K562 (cell line): ENCODE measurements at regions not wholly inside any gene's neighbourhood (a gene's known extent, or its start where the extent isn't known, plus 50 kb on each side); places are given as distances from the start of the nearest gene placed in this dataset.
A peak's percentile ranks its signal among the peaks of the same experiment; 100 is the strongest.

Experiments used
- ATAC-seq: fragments of 200-7000 bp; cut with Tn5 transposase; 3 replicates; pipeline ENCODE4 v1.9.1; 2020; ENCODE audit warnings: moderate library complexity
- BruUV-seq: library from RNA; stranded (reverse); fragments of 400-500 nt; replicated peaks from 2 replicates; lab custom pipeline; 2021; lab: Mats Ljungman, UMichigan
- CTCF ChIA-PET: fragments of 300-600 bp; formaldehyde crosslinking; extraction: SDS; loops from one replicate; lab custom pipeline; 2021; ENCODE audit warnings: low intra/inter-chr PET ratio; lab: Yijun Ruan, JAX
- POLR2A ChIA-PET: fragments of 300-600, 350-650 bp; sonication (Branson Sonifier 250); formaldehyde crosslinking; extraction: SDS; loops from one replicate; lab custom pipeline; 2021; ENCODE audit warnings: antibody characterized with exemption, inconsistent platforms; lab: Yijun Ruan, JAX
- DNase-seq, 4 experiments: peaks; one replicate each; pipeline versions ENCODE4 v3.0.0 to v3.0.0-alpha.2; 2011 to 2018; ENCODE audit warnings: low spot score in 3 of 4, mixed read lengths in 3 of 4; ENCODE audit errors: extremely low read depth in 1 of 4
- FAIRE-seq: peaks from 2 replicates; lab custom pipeline; 2011; peaks lifted over from hg19 to GRCh38; lab: Jason Lieb, UNC
- H2AFZ ChIP-seq: 2 replicates; pipeline ENCODE4 v1.6.0; 2011; ENCODE audit warnings: low read depth, low read length, control low read depth, inconsistent platforms
- H3K27ac ChIP-seq: fragments of 200-600 bp; 3 replicates; pipeline ENCODE4 v1.8.0; 2011; ENCODE audit warnings: low read depth, mild to moderate bottlenecking, control low read depth, inconsistent platforms, low read length, moderate library complexity, mixed read lengths; ENCODE audit errors: extremely low read depth
- H3K27me3 ChIP-seq, 2 experiments: fragments of 300-600 bp in 1 of 2; 2 replicates in 1 of 2; 3 replicates in 1 of 2; pipeline versions ENCODE4 v1.6.0 to v1.8.0; 2011; ENCODE audit warnings: inconsistent platforms in 2 of 2, low read length in 2 of 2, mild to moderate bottlenecking in 1 of 2, mixed read lengths in 1 of 2, moderate library complexity in 1 of 2; ENCODE audit not compliant: control insufficient read depth in 2 of 2, insufficient read depth in 2 of 2
- H3K36me3 ChIP-seq: fragments of 300-600 bp; 3 replicates; pipeline ENCODE4 v1.8.0; 2011; ENCODE audit warnings: mild to moderate bottlenecking, low read length, inconsistent platforms; ENCODE audit not compliant: control insufficient read depth, insufficient read depth
- H3K4me1 ChIP-seq, 2 experiments: fragments of 200-600 bp in 1 of 2; replicated peaks in 1 of 2; 2 replicates in 1 of 2; 3 replicates in 1 of 2; pipeline versions ENCODE4 v1.5.1 to v1.8.0; 2011; ENCODE audit warnings: inconsistent platforms in 2 of 2, low read length in 2 of 2, mild to moderate bottlenecking in 1 of 2, mixed read lengths in 1 of 2, moderate library complexity in 1 of 2; ENCODE audit not compliant: control insufficient read depth in 2 of 2, insufficient read depth in 2 of 2
- H3K4me2 ChIP-seq: 2 replicates; pipeline ENCODE4 v1.6.1; 2011; ENCODE audit warnings: low read length, control low read depth, inconsistent platforms, mixed read lengths; ENCODE audit not compliant: insufficient read depth
- H3K4me3 ChIP-seq: fragments of 200-600 bp; sonication (generic), shearing (Covaris generic); 2 replicates; pipeline ENCODE4 v1.5.1; 2016; ENCODE audit warnings: control low read depth, inconsistent platforms
- H3K79me2 ChIP-seq: fragments of 200-600 bp; 3 replicates; pipeline ENCODE4 v1.8.0; 2011; ENCODE audit warnings: low read length, inconsistent platforms; ENCODE audit not compliant: control insufficient read depth, insufficient read depth
- H3K9ac ChIP-seq, 2 experiments: 2 replicates each; pipeline versions ENCODE4 v1.6.0 to v1.6.1; 2011; ENCODE audit warnings: low read depth in 2 of 2, low read length in 2 of 2, control low read depth in 1 of 2, inconsistent platforms in 1 of 2, mild to moderate bottlenecking in 1 of 2, mixed read lengths in 1 of 2; ENCODE audit not compliant: insufficient read depth in 1 of 2
- H3K9me1 ChIP-seq: one replicate; pipeline ENCODE4 v1.6.0; 2011; ENCODE audit warnings: inconsistent platforms, mild to moderate bottlenecking, low read length, moderate library complexity; ENCODE audit not compliant: control insufficient read depth, insufficient read depth
- H3K9me3 ChIP-seq: replicated peaks from 2 replicates; pipeline ENCODE4 v1.5.1; 2011; ENCODE audit warnings: low read depth, low read length, inconsistent platforms; ENCODE audit not compliant: control insufficient read depth, insufficient read depth
- H4K20me1 ChIP-seq: replicated peaks from 2 replicates; pipeline ENCODE4 v1.6.1; 2011; ENCODE audit warnings: low read length, inconsistent platforms, mixed read lengths; ENCODE audit not compliant: control insufficient read depth, insufficient read depth
- CHD2 ChIP-seq: IDR thresholded peaks from 2 replicates; pipeline ENCODE4 v1.6.1; 2011; ENCODE audit warnings: low read depth, low read length
- CHD4 ChIP-seq: fragments of 200-600 bp; sonication (generic); IDR thresholded peaks from 3 replicates; pipeline ENCODE4 v1.6.1; 2012; ENCODE audit warnings: low read depth, mild to moderate bottlenecking, mixed read lengths, low read length, inconsistent platforms; ENCODE audit not compliant: insufficient read depth, insufficient replicate concordance, poor library complexity, severe bottlenecking
- GATA2 ChIP-seq: sonication (generic); formaldehyde crosslinking; IDR thresholded peaks from 2 replicates; pipeline ENCODE4 v1.4.0; 2020; ENCODE audit warnings: mild to moderate bottlenecking, missing genetic modification reagents
- LCOR ChIP-seq: sonication (generic); formaldehyde crosslinking; IDR thresholded peaks from 2 replicates; pipeline ENCODE4 v1.8.0; 2022; ENCODE audit warnings: mild to moderate bottlenecking, missing genetic modification reagents
- NR0B1 ChIP-seq: fragments of 450-650 bp; IDR thresholded peaks from one replicate; pipeline ENCODE4 v1.6.1; 2018; ENCODE audit warnings: mild to moderate bottlenecking, moderate library complexity; ENCODE audit not compliant: partially characterized antibody
- SLC30A9 ChIP-seq: fragments of 250-450 bp; sonication (Bioruptor Pico); IDR thresholded peaks from 2 replicates; pipeline ENCODE4 v1.8.0; 2022; ENCODE audit warnings: mild to moderate bottlenecking, moderate library complexity
- TAF7 ChIP-seq: fragments of 450-650 bp; IDR thresholded peaks from 2 replicates; pipeline ENCODE4 v1.6.1; 2016; ENCODE audit warnings: missing genetic modification characterization, missing compliant biosample characterization
- TEAD4 ChIP-seq, 2 experiments: sonication (generic) in 1 of 2; formaldehyde crosslinking in 1 of 2; IDR thresholded peaks; 2 replicates each; pipeline versions ENCODE4 v1.6.1 to v1.8.0; 2012 to 2022; ENCODE audit warnings: borderline replicate concordance in 1 of 2, inconsistent platforms in 1 of 2, low read length in 1 of 2, mild to moderate bottlenecking in 1 of 2, missing genetic modification reagents in 1 of 2
- TRIM24 ChIP-seq, 2 experiments: fragments of 450-650 bp; IDR thresholded peaks; 2 replicates each; pipeline ENCODE4 v1.6.1; 2016
- ZNF124 ChIP-seq: sonication (generic); formaldehyde crosslinking; IDR thresholded peaks from 2 replicates; pipeline ENCODE4 v1.8.1; 2022; ENCODE audit warnings: missing genetic modification reagents
- WGBS: fragments of 100-300 bp; shearing (Covaris generic); methylation state at CpG from one replicate; pipeline ENCODE4 v1.1.6; 2016; ENCODE audit warnings: low coverage, mixed read lengths; ENCODE audit not compliant: insufficient coverage; ENCODE audit errors: missing lambda C conversion rate; 5-methylcytosine and 5-hydroxymethylcytosine counted together
- in situ Hi-C: fragments of 300-500 bp; cut with MboI; formaldehyde crosslinking; loops from 4 replicates; pipeline ENCODE4 v1.15.0; 2018; ENCODE audit warnings: inconsistent platforms, mixed read lengths
- intact Hi-C: fragments of 100-400 bp; cut with micrococcal nuclease; formaldehyde crosslinking; loops from 2 replicates; pipeline ENCODE4 v1.14.2; 2022
- TF ChIP-seq, protein P1 (sequence below), 2 experiments: fragments of 450-650 bp in 1 of 2; sonication (generic) in 1 of 2; formaldehyde crosslinking in 1 of 2; IDR thresholded peaks in 1 of 2; conservative IDR thresholded peaks in 1 of 2; 2 replicates each; pipeline versions ENCODE4 v1.6.1 to v1.8.1; 2016 to 2023; ENCODE audit warnings: mild to moderate bottlenecking in 2 of 2, moderate library complexity in 2 of 2, inconsistent platforms in 1 of 2, missing genetic modification reagents in 1 of 2

DNA sequence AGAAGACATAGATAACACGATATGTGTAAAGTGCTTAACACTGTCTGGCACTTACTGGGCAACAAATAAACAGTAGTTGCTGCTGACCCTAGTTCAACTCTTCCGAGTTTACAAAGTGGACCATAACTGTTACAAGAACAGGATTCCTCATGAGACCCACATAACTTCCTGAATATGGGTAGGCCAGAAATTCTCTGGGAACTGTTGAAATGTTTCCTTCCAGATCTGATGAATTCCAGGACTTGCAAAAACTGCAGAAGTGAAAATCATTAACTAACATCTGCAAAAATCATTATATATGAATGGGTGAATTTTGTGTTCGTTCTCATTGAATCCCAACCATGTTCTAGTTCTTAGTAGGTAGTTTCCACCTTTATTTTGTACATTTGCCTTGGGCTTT is 181.7 kb upstream of the MME start:
- Histone ChIP-seq H3K27me3 (no peaks in the 10 kb centered on the region), H2AFZ (peak overlapping the region; percentile 44), H4K20me1 (no peaks in the 10 kb centered on the region), H3K79me2 (no peaks in the 10 kb centered on the region), H3K4me3 (no peak overlapping the region), H3K9ac (no peak overlapping the region), H3K9me1 (no peaks in the 10 kb centered on the region), H3K4me2 (no peak overlapping the region), H3K27ac (no peak overlapping the region), H3K36me3 (no peaks in the 10 kb centered on the region), H3K9me3 (no peaks in the 10 kb centered on the region), H3K4me1 (no peaks in the 10 kb centered on the region)
- FAIRE-seq (no peak), DNase-seq (no peak), ATAC-seq (no peak)
- 3% methylated on average over 3 of the region's 3 CpGs for WGBS
- no TSS peak for BruUV-seq
- TF ChIP-seq TEAD4 (IDR thresholded peaks at IDR 0.05; ENCODE audit: low read length) (no peak), TEAD4 (CRISPR knock-in tag; IDR thresholded peaks at IDR 0.05; ENCODE audit: borderline replicate concordance) (no peak), CHD4 (no peak)
- in situ Hi-C loops: no loop called here
- CTCF ChIA-PET: no interaction called here
- POLR2A ChIA-PET: no interaction called here
- intact Hi-C loops: no loop called here

- ChIA-PET CTCF (no interaction called here), POLR2A (no interaction called here)
- 16% methylated on average over 6 of the region's 6 CpGs for WGBS
- Histone ChIP-seq H3K27ac (no peak overlapping the region), H3K4me2 (no peak overlapping the region), H3K4me3 (no peak overlapping the region), H3K4me1 (peaks cover 0 to 5% of the 10 kb centered on the region in 2 experiments; a peak in 1 of 5 replicates), H3K9me3 (no peaks in the 10 kb centered on the region), H3K9me1 (no peaks in the 10 kb centered on the region), H3K27me3 (no peaks in the 10 kb centered on the region), H3K79me2 (no peaks in the 10 kb centered on the region), H3K36me3 (no peaks in the 10 kb centered on the region), H2AFZ (no peak overlapping the region), H3K9ac (no peak overlapping the region), H4K20me1 (no peaks in the 10 kb centered on the region)
- no TSS peak for BruUV-seq
- no peak for TF ChIP-seq LCOR (CRISPR knock-in tag)
- TF ChIP-seq ZNF124: no peak
- TF ChIP-seq NR0B1: no peak
- no peak for TF ChIP-seq SLC30A9 (CRISPR knock-in tag)
- TF ChIP-seq TRIM24 (IDR thresholded peaks at IDR 0.05): peak in 1 of 2 experiments; percentile 53; a peak in 1 of 4 replicates
- TF ChIP-seq CHD2: 0 out of 2 replicates have a peak, but pooled peaks have one; percentile 26
- no peak for TF ChIP-seq GATA2 (CRISPR knock-in tag)
- TF ChIP-seq TAF7 (tag): no peak
- TF ChIP-seq, protein P1, sequence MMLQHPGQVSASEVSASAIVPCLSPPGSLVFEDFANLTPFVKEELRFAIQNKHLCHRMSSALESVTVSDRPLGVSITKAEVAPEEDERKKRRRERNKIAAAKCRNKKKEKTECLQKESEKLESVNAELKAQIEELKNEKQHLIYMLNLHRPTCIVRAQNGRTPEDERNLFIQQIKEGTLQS (IDR thresholded peaks at IDR 0.05): peak; percentile 59
- TF ChIP-seq, protein P1 (CRISPR knock-in tag; conservative IDR thresholded peaks at IDR 0.05): no peak
- FAIRE-seq: no peak
- intact Hi-C loops: no loop called here
- ATAC-seq: no peak
- DNase-seq: no peak
- in situ Hi-C loops: no loop called here
These were observed 186.3 kb upstream of the MME start for GRCh38 chr3:154893813-154894212.
